ENCODE measurements at regions not wholly inside any gene's neighbourhood (a gene's known extent, or its start where the extent isn't known, plus 50 kb on each side); places are given as distances from the start of the nearest gene placed in this dataset.

DNA sequence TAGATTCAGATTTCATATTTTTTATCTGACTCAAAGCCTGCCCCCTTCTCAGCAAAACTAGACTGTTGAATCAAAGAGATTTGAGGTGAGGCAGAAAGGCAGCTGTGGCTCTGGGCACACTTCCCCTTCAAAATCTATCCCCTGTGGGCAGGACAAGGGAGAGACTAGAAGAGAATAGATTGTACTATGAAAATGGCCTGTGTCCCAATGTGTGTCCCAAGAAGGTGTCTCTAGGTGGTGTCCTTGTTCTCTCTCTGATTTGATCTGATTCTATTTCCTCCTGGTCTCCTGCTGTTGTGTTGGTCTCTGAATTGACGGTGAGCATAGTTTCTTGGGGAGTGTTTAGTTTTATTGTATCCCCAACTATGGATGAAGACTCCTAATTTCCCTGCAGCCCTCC, 565.8 kb upstream of the ATP2B1 start:
- TF ChIP-seq, protein P1, sequence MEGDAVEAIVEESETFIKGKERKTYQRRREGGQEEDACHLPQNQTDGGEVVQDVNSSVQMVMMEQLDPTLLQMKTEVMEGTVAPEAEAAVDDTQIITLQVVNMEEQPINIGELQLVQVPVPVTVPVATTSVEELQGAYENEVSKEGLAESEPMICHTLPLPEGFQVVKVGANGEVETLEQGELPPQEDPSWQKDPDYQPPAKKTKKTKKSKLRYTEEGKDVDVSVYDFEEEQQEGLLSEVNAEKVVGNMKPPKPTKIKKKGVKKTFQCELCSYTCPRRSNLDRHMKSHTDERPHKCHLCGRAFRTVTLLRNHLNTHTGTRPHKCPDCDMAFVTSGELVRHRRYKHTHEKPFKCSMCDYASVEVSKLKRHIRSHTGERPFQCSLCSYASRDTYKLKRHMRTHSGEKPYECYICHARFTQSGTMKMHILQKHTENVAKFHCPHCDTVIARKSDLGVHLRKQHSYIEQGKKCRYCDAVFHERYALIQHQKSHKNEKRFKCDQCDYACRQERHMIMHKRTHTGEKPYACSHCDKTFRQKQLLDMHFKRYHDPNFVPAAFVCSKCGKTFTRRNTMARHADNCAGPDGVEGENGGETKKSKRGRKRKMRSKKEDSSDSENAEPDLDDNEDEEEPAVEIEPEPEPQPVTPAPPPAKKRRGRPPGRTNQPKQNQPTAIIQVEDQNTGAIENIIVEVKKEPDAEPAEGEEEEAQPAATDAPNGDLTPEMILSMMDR (IDR thresholded peaks at IDR 0.05), result no peak
- no peak for TF ChIP-seq POLR2AphosphoS5 (IDR thresholded peaks at IDR 0.05)
- no peak for TF ChIP-seq EP300 (IDR thresholded peaks at IDR 0.05)
- no peak for TF ChIP-seq POLR2A (IDR thresholded peaks at IDR 0.05)

Measured in gastroesophageal sphincter (tissue), 3 donors.